KOPT-K1 (cell line): ENCODE measurements at regions not wholly inside any gene's neighbourhood (a gene's known extent, or its start where the extent isn't known, plus 50 kb on each side); places are given as distances from the start of the nearest gene placed in this dataset.

Experiments used
- H3K27ac ChIP-seq: fragments of 200-600 bp; sonication (generic); 2 replicates; pipeline ENCODE4 v1.5.1; 2016; ENCODE audit warnings: antibody characterized with exemption, mild to moderate bottlenecking, low read depth, low read length; ENCODE audit not compliant: poor library complexity, severe bottlenecking
- H3K36me3 ChIP-seq: fragments of 200-600 bp; sonication (generic); 2 replicates; pipeline ENCODE4 v1.5.1; 2017; ENCODE audit warnings: antibody characterized with exemption, mild to moderate bottlenecking, low read length, moderate library complexity; ENCODE audit not compliant: insufficient read depth
- H3K9me3 ChIP-seq: fragments of 200-600 bp; sonication (generic); 2 replicates; pipeline ENCODE4 v1.5.1; 2017; ENCODE audit warnings: antibody characterized with exemption, low read length, mild to moderate bottlenecking; ENCODE audit not compliant: insufficient read depth, poor library complexity, severe bottlenecking

DNA sequence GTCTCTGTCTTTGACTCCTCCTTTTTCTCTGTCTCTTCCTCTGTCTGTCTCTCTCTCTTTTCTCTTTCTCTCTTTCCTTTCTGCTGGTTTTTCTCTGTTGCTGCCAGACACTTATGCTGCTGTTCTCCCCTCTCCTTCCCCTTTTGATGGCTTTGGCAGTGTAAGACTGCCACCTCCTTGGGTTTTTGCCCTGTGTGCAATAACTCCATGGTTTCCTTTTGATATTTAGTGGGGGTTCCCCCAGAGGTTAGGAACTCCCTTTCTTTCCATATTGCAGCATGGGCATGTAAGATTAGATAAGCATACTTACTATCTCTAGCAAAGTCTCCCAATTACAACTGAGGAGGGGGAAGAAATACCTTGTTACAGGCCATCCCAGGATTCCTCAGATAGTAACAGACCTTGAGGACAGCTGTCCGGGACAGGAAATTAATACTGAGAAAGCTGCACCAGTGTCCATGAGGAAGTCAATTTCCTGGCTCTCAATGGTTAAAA, 333.8 kb upstream of the RBMY1B start:
- H3K36me3 ChIP-seq = no peaks in the 10 kb centered on the region
- no peak overlapping the region for H3K27ac ChIP-seq
- no peaks in the 10 kb centered on the region for H3K9me3 ChIP-seq

- H3K27ac ChIP-seq = no peak overlapping the region
- H3K36me3 ChIP-seq = no peaks in the 10 kb centered on the region
- no peaks in the 10 kb centered on the region for H3K9me3 ChIP-seq
Measured at GRCh38 chrY:21178281-21178680, 332.9 kb upstream of the RBMY1B start.

DNA sequence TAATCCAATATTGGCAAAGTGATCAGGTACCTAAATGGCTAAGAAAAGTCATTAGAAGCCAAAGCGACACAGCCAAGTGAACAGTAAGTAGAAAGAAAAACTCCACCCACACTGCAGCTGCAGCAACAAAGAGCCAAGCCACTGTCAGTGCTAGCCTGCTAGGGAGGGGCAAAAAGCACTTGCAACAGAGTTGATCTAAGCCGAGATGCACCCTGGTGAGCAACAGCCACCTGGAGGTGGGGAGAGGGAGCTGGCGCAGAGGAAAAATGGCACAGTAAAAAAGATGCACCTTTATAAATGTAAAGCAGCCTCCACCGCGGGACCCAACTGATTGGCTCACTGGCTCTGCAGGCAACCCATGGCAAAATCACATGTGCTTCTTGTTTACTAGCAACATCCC, 330.2 kb upstream of the RBMY1B start:
- Histone ChIP-seq H3K27ac (no peak overlapping the region), H3K9me3 (no peaks in the 10 kb centered on the region)

GRCh38 chrY:21184271-21184670, 326.9 kb upstream of the RBMY1B start:
- H3K27ac ChIP-seq = no peak overlapping the region
- no peaks in the 10 kb centered on the region for H3K9me3 ChIP-seq
- no peaks in the 10 kb centered on the region for H3K36me3 ChIP-seq

More for the DNA sequence above, 330.2 kb upstream of the RBMY1B start:
- H3K36me3 ChIP-seq = no peaks in the 10 kb centered on the region

DNA sequence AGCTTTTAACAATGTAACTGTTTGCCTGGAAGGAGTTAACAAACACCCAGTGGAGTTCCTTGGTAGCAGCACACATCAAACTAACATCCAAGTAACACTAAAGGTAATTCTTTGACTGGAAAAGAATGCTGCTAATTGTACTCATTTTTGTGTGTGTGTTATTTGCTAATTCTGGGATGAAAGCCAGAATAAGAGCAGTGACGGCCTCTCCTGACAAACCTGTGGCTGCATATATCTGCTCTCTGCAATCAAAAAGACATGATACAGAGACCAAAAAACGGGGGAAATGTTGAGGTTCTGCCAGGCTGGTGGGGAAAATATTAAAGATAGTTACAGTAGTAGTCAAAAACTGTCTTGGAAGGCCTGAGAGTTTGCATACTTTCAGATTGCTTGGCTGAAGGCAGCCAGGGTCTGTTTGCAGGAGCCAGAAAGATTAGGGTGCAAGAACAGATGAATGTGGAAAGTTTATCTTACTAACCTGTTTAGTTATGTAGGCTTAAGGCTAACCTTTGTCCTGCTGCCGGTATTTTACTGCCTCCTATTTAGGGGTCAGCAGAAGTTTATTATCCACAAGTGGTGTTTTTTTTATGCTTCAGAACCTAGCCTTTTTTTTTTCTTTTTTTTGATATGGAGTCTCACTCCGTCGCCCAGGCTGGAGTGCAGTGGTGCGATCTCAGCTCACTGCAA, 325.6 kb upstream of the RBMY1B start:
- Histone ChIP-seq H3K36me3 (no peaks in the 10 kb centered on the region), H3K27ac (no peak overlapping the region), H3K9me3 (no peaks in the 10 kb centered on the region)

GRCh38 chrY:21192694-21193093, 318.4 kb upstream of the RBMY1B start:
- Histone ChIP-seq H3K9me3 (no peaks in the 10 kb centered on the region), H3K36me3 (no peaks in the 10 kb centered on the region)

GRCh38 chrY:21200246-21200645, 310.9 kb upstream of the RBMY1B start:
- Histone ChIP-seq H3K36me3 (no peaks in the 10 kb centered on the region), H3K9me3 (no peaks in the 10 kb centered on the region), H3K27ac (no peak overlapping the region)

More at GRCh38 chrY:21192694-21193093, 318.4 kb upstream of the RBMY1B start:
- no peak overlapping the region for H3K27ac ChIP-seq

- Histone ChIP-seq H3K36me3 (no peaks in the 10 kb centered on the region), H3K27ac (no peak overlapping the region), H3K9me3 (no peaks in the 10 kb centered on the region)
Measured at GRCh38 chrY:21227849-21228248, 283.3 kb upstream of the RBMY1B start.

GRCh38 chrY:21240221-21240620, 270.9 kb upstream of the RBMY1B start:
- Histone ChIP-seq H3K9me3 (no peaks in the 10 kb centered on the region), H3K36me3 (no peaks in the 10 kb centered on the region), H3K27ac (no peak overlapping the region)

- H3K27ac ChIP-seq = no peak overlapping the region
- no peaks in the 10 kb centered on the region for H3K36me3 ChIP-seq
- no peaks in the 10 kb centered on the region for H3K9me3 ChIP-seq
Measured at GRCh38 chrY:21240662-21241310, 270.4 kb upstream of the RBMY1B start.

DNA sequence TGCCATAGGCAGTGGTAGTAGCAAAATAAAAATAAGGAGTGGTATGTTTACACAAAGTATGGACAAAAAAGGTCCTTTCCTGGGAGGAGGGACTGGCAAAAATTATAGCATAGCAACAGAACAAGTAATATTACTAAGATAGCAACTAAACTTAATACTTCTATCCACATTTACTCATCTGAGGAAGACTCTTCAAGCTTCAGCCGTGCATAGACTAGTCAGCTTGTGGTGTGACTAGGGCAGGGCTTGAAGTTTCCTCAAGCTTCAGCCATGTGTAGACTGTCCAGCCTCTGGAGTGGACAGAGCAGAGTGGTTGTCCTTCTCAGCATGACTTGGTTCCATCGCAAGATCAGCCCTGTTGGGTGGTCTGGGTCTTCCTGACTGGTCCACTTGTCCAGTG, 268.3 kb upstream of the RBMY1B start:
- H3K9me3 ChIP-seq = no peaks in the 10 kb centered on the region
- no peaks in the 10 kb centered on the region for H3K36me3 ChIP-seq
- no peak overlapping the region for H3K27ac ChIP-seq

- Histone ChIP-seq H3K9me3 (no peaks in the 10 kb centered on the region), H3K27ac (no peak overlapping the region), H3K36me3 (no peaks in the 10 kb centered on the region)
Measured at GRCh38 chrY:21246780-21247179, 264.4 kb upstream of the RBMY1B start.

DNA sequence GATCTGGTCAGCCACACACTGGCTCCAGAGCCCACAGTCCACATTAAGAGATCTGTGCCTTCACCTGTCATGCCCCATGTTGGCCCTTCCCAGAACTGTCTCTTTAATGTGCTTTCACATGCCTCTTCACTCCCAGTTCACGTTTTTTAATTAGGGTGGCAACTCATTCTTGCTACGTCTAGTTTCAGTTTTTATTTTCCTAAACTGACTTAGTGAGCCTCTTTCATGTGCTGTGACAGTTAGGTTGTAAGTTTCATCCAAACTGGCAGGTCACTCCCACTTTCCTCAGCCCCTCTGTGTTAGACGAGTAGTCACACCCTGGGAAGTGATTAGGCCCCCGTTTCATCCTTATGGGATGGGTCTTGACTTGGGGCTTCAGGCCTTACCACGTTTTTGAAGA, 262.5 kb upstream of the RBMY1B start:
- H3K27ac ChIP-seq = no peak overlapping the region
- no peaks in the 10 kb centered on the region for H3K36me3 ChIP-seq
- H3K9me3 ChIP-seq = no peaks in the 10 kb centered on the region

- H3K36me3 ChIP-seq = no peaks in the 10 kb centered on the region
- H3K27ac ChIP-seq = no peak overlapping the region
- H3K9me3 ChIP-seq = no peaks in the 10 kb centered on the region
Measured at GRCh38 chrY:21253455-21254248, 257.5 kb upstream of the RBMY1B start.

DNA sequence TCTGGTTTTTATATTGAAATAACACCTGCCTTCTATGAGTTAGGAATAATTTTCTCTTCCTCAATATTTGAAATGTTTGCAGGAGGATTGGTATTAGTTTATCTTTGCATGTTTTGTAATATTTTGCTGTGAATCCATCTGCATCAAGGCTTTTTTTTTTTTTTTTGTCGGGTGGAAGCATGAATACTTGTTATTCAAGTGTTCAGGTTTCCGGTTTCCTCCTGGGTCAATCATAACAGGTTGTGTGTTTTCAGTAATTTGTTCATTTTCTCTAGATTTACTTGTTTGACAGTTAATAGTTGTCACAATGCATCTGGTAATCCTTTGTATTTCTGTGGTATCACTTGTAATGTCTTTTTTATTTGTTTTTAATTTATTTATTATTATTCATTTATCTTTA, 256.7 kb upstream of the RBMY1B start:
- H3K9me3 ChIP-seq = no peaks in the 10 kb centered on the region
- no peaks in the 10 kb centered on the region for H3K36me3 ChIP-seq
- no peak overlapping the region for H3K27ac ChIP-seq
